Body of pancreas (tissue), 4 donors: ENCODE measurements at regions not wholly inside any gene's neighbourhood (a gene's known extent, or its start where the extent isn't known, plus 50 kb on each side); places are given as distances from the start of the nearest gene placed in this dataset.

Source experiments
- POLR2A ChIP-seq, 3 donors: fragments of 450-650 bp; IDR thresholded peaks; one replicate each; pipeline ENCODE4 v1.6.1; 2016; ENCODE audit warnings: antibody characterized with exemption in 3 of 3, mild to moderate bottlenecking in 2 of 3
- TF ChIP-seq, protein P1 (sequence below), 7 experiments: fragments of 450-650 bp in 4 of 7; fragments of 200-600 bp in 3 of 7; sonication (generic) in 3 of 7; IDR thresholded peaks; one replicate each; pipeline ENCODE4 v1.5.1; 2016 to 2019; ENCODE audit warnings: antibody characterized with exemption in 7 of 7

DNA sequence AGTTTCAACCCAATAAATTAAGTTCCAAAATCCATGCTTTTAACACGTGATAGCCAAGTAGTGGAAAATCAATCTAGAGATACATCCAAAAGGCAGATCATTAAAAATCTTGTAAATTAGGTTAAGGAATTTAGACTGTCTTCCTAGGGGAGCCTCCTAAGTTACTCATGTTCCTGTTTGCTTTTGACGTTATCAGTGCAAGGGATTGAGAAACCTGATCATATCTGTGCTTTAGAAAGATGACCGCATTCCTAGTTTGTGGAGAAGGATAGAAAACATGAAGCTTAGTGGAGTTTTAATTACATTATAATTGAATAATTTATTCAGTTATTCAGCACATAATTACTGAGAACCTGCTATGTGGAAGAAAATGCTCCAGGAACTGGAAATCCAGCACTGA is 251.0 kb upstream of the ARGLU1 start:
- TF ChIP-seq, protein P1, sequence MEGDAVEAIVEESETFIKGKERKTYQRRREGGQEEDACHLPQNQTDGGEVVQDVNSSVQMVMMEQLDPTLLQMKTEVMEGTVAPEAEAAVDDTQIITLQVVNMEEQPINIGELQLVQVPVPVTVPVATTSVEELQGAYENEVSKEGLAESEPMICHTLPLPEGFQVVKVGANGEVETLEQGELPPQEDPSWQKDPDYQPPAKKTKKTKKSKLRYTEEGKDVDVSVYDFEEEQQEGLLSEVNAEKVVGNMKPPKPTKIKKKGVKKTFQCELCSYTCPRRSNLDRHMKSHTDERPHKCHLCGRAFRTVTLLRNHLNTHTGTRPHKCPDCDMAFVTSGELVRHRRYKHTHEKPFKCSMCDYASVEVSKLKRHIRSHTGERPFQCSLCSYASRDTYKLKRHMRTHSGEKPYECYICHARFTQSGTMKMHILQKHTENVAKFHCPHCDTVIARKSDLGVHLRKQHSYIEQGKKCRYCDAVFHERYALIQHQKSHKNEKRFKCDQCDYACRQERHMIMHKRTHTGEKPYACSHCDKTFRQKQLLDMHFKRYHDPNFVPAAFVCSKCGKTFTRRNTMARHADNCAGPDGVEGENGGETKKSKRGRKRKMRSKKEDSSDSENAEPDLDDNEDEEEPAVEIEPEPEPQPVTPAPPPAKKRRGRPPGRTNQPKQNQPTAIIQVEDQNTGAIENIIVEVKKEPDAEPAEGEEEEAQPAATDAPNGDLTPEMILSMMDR (IDR thresholded peaks at IDR 0.05) = no peak
- no peak for TF ChIP-seq POLR2A (IDR thresholded peaks at IDR 0.05)
